CD4-positive, alpha-beta memory T cell (primary cell): ENCODE measurements at regions not wholly inside any gene's neighbourhood (a gene's known extent, or its start where the extent isn't known, plus 50 kb on each side); places are given as distances from the start of the nearest gene placed in this dataset.

Source experiments
- CTCF ChIA-PET: fragments of 350-600 bp; sonication (Branson Sonifier 250); formaldehyde crosslinking; loops from one replicate; lab custom pipeline; 2021; ENCODE audit warnings: inconsistent platforms; ENCODE audit not compliant: partially characterized antibody; lab: Charles Lee
- POLR2A ChIA-PET: fragments of 350-600 bp; sonication (Branson Sonifier 250); formaldehyde crosslinking; loops from one replicate; lab custom pipeline; 2021; ENCODE audit not compliant: partially characterized antibody; lab: Charles Lee
- DNase-seq, 5 donors: peaks; one replicate each; pipeline versions ENCODE4 v3.0.0 to v3.0.0-alpha.2; 2020 to 2022; ENCODE audit warnings: mixed read lengths in 1 of 5
- H3K27ac ChIP-seq: one replicate; pipeline ENCODE4 v1.7.0; 2013; ENCODE audit warnings: low read depth, low read length
- H3K27me3 ChIP-seq: 2 replicates; pipeline ENCODE4 v1.7.0; 2013; ENCODE audit warnings: mild to moderate bottlenecking, low read length, moderate library complexity; ENCODE audit not compliant: insufficient read depth
- H3K36me3 ChIP-seq: 2 replicates; pipeline ENCODE4 v1.7.0; 2013; ENCODE audit warnings: mild to moderate bottlenecking, low read length, moderate library complexity; ENCODE audit not compliant: insufficient read depth
- H3K4me1 ChIP-seq: 2 replicates; pipeline ENCODE4 v1.7.0; 2013; ENCODE audit warnings: mild to moderate bottlenecking, low read length, moderate library complexity; ENCODE audit not compliant: insufficient read depth
- H3K4me3 ChIP-seq, 2 donors: one replicate each; pipeline ENCODE4 v1.7.0; 2013; ENCODE audit warnings: low read length in 2 of 2, mild to moderate bottlenecking in 1 of 2
- H3K9me3 ChIP-seq, 2 donors: one replicate each; pipeline ENCODE4 v1.7.0; 2013; ENCODE audit warnings: low read length in 2 of 2, control low read depth in 1 of 2; ENCODE audit not compliant: control insufficient read depth in 1 of 2
- H3K27ac Mint-ChIP-seq, 7 donors: one replicate each; pipeline ENCODE4 v1.8.0; 2020 to 2021; ENCODE audit warnings: mixed read lengths in 7 of 7, mild to moderate bottlenecking in 6 of 7, inconsistent platforms in 3 of 7, moderate library complexity in 3 of 7
- H3K27me3 Mint-ChIP-seq, 2 donors: one replicate each; pipeline ENCODE4 v1.8.0; 2020 to 2021; ENCODE audit warnings: mixed read lengths in 2 of 2
- H3K36me3 Mint-ChIP-seq, 2 donors: one replicate each; pipeline ENCODE4 v1.8.0; 2020 to 2021; ENCODE audit warnings: mixed read lengths in 2 of 2, inconsistent platforms in 1 of 2, mild to moderate bottlenecking in 1 of 2
- H3K4me1 Mint-ChIP-seq, 4 donors: one replicate each; pipeline ENCODE4 v1.8.0; 2020 to 2021; ENCODE audit warnings: mixed read lengths in 4 of 4, mild to moderate bottlenecking in 1 of 4
- H3K4me3 Mint-ChIP-seq, 8 donors: one replicate each; pipeline ENCODE4 v1.8.0; 2020 to 2021; ENCODE audit warnings: mixed read lengths in 8 of 8, mild to moderate bottlenecking in 7 of 8, moderate library complexity in 6 of 8, inconsistent platforms in 3 of 8
- H3K9me3 Mint-ChIP-seq, 8 donors: one replicate each; pipeline ENCODE4 v1.8.0; 2020 to 2021; ENCODE audit warnings: mixed read lengths in 8 of 8, mild to moderate bottlenecking in 5 of 8, inconsistent platforms in 3 of 8, moderate library complexity in 1 of 8
- intact Hi-C: fragments of 100-400 bp; cut with micrococcal nuclease; formaldehyde crosslinking; loops from one replicate; pipeline ENCODE4 v1.15.1; 2023

GRCh38 chr6:19988555-19988954 lies 151.4 kb downstream of the ID4 start:
- H3K27ac Mint-ChIP-seq: no peak overlapping the region
- H3K27me3 Mint-ChIP-seq: peaks cover 1 to 2% of the 10 kb centered on the region in 2 donors
- no peaks in the 10 kb centered on the region for H3K36me3 Mint-ChIP-seq
- no peak overlapping the region for H3K27ac ChIP-seq
- intact Hi-C loops: no loop called here
- no peaks in the 10 kb centered on the region for H3K9me3 Mint-ChIP-seq
- H3K4me1 Mint-ChIP-seq: no peaks in the 10 kb centered on the region
- no peaks in the 10 kb centered on the region for H3K4me1 ChIP-seq
- H3K36me3 ChIP-seq: no peaks in the 10 kb centered on the region
- no peak for DNase-seq
- POLR2A ChIA-PET: no interaction called here
- no peaks in the 10 kb centered on the region for H3K27me3 ChIP-seq
- no peak overlapping the region for H3K4me3 ChIP-seq
- no peaks in the 10 kb centered on the region for H3K9me3 ChIP-seq
- no peak overlapping the region for H3K4me3 Mint-ChIP-seq
- CTCF ChIA-PET: no interaction called here

- Mint-ChIP-seq H3K4me3 (no peak overlapping the region), H3K27me3 (peaks cover 4 to 6% of the 10 kb centered on the region in 2 donors), H3K36me3 (no peaks in the 10 kb centered on the region), H3K9me3 (no peaks in the 10 kb centered on the region), H3K27ac (no peak overlapping the region), H3K4me1 (no peaks in the 10 kb centered on the region)
- no peak overlapping the region for H3K27ac ChIP-seq
- no peak for DNase-seq
- CTCF ChIA-PET: no interaction called here
- no peaks in the 10 kb centered on the region for H3K27me3 ChIP-seq
- H3K36me3 ChIP-seq: no peaks in the 10 kb centered on the region
- H3K9me3 ChIP-seq: no peaks in the 10 kb centered on the region
- intact Hi-C loops: no loop called here
- POLR2A ChIA-PET: no interaction called here
- no peaks in the 10 kb centered on the region for H3K4me1 ChIP-seq
- no peak overlapping the region for H3K4me3 ChIP-seq
Observed at GRCh38 chr6:19991176-19991575, 154.0 kb downstream of the ID4 start.

GRCh38 chr6:19994909-19995308 lies 157.7 kb downstream of the ID4 start:
- H3K36me3 Mint-ChIP-seq: no peaks in the 10 kb centered on the region
- H3K9me3 Mint-ChIP-seq: peaks cover 0 to 3% (median under 1%) of the 10 kb centered on the region in 8 donors
- CTCF ChIA-PET: interaction anchor here (0.9 kb wide), 1 partner anchor 13 kb away, joined by 5 read pairs; no protein-coding TSS in a partner anchor
- no peak for DNase-seq
- H3K4me3 ChIP-seq: no peak overlapping the region
- H3K9me3 ChIP-seq: no peaks in the 10 kb centered on the region
- peaks cover 0 to 1% (median 0%) of the 10 kb centered on the region in 4 donors for H3K4me1 Mint-ChIP-seq
- H3K27me3 ChIP-seq: no peaks in the 10 kb centered on the region
- H3K4me1 ChIP-seq: no peaks in the 10 kb centered on the region
- peak overlapping the region in 1 of 7 donors; percentile 50 for H3K27ac Mint-ChIP-seq
- peaks cover 4% of the 10 kb centered on the region in 2 donors for H3K27me3 Mint-ChIP-seq
- no peak overlapping the region for H3K27ac ChIP-seq
- POLR2A ChIA-PET: no interaction called here
- no peak overlapping the region for H3K4me3 Mint-ChIP-seq
- intact Hi-C loops: no loop called here
- H3K36me3 ChIP-seq: no peaks in the 10 kb centered on the region

GRCh38 chr6:19995575-19996257 lies 158.5 kb downstream of the ID4 start:
- intact Hi-C loops: no loop called here
- CTCF ChIA-PET: interaction anchor here (0.9 kb wide), 1 partner anchor 12 kb away, joined by 5 read pairs; no protein-coding TSS in a partner anchor
- H3K4me3 ChIP-seq: no peak overlapping the region
- H3K4me1 Mint-ChIP-seq: peaks cover 0 to 2% (median 0%) of the 10 kb centered on the region in 4 donors
- no peaks in the 10 kb centered on the region for H3K36me3 ChIP-seq
- no peak overlapping the region for H3K4me3 Mint-ChIP-seq
- no peak overlapping the region for H3K27ac ChIP-seq
- H3K36me3 Mint-ChIP-seq: no peaks in the 10 kb centered on the region
- POLR2A ChIA-PET: no interaction called here
- H3K9me3 Mint-ChIP-seq: peaks cover 0 to 4% (median 1%) of the 10 kb centered on the region in 8 donors
- no peaks in the 10 kb centered on the region for H3K4me1 ChIP-seq
- H3K27me3 Mint-ChIP-seq: peaks cover 4% of the 10 kb centered on the region in 2 donors
- DNase-seq: no peak
- H3K9me3 ChIP-seq: no peaks in the 10 kb centered on the region
- H3K27me3 ChIP-seq: no peaks in the 10 kb centered on the region
- H3K27ac Mint-ChIP-seq: no peak overlapping the region

- H3K9me3 Mint-ChIP-seq: peaks cover 0 to 4% (median 1%) of the 10 kb centered on the region in 8 donors
- no peaks in the 10 kb centered on the region for H3K4me1 ChIP-seq
- no peaks in the 10 kb centered on the region for H3K36me3 Mint-ChIP-seq
- ChIA-PET CTCF (no interaction called here), POLR2A (no interaction called here)
- no peak overlapping the region for H3K27ac Mint-ChIP-seq
- H3K4me3 Mint-ChIP-seq: no peak overlapping the region
- no peaks in the 10 kb centered on the region for H3K9me3 ChIP-seq
- H3K27me3 Mint-ChIP-seq: peaks cover 4% of the 10 kb centered on the region in 2 donors
- no peaks in the 10 kb centered on the region for H3K36me3 ChIP-seq
- intact Hi-C loops: no loop called here
- no peaks in the 10 kb centered on the region for H3K27me3 ChIP-seq
- no peak for DNase-seq
- peaks cover 0 to 2% (median 0%) of the 10 kb centered on the region in 4 donors for H3K4me1 Mint-ChIP-seq
- H3K4me3 ChIP-seq: no peak overlapping the region
- no peak overlapping the region for H3K27ac ChIP-seq
Observed at GRCh38 chr6:19997104-19997503, 159.9 kb downstream of the ID4 start.

GRCh38 chr6:19998541-19998940 lies 161.4 kb downstream of the ID4 start:
- no peak overlapping the region for H3K4me3 Mint-ChIP-seq
- H3K27me3 Mint-ChIP-seq: peaks cover 4% of the 10 kb centered on the region in 2 donors
- DNase-seq: no peak
- ChIA-PET CTCF (no interaction called here), POLR2A (no interaction called here)
- Histone ChIP-seq H3K27ac (no peak overlapping the region), H3K4me1 (no peaks in the 10 kb centered on the region), H3K36me3 (no peaks in the 10 kb centered on the region), H3K27me3 (no peaks in the 10 kb centered on the region), H3K9me3 (no peaks in the 10 kb centered on the region), H3K4me3 (no peak overlapping the region)
- intact Hi-C loops: no loop called here
- no peak overlapping the region for H3K27ac Mint-ChIP-seq
- peaks cover 0 to 2% (median 0%) of the 10 kb centered on the region in 4 donors for H3K4me1 Mint-ChIP-seq
- no peaks in the 10 kb centered on the region for H3K36me3 Mint-ChIP-seq
- H3K9me3 Mint-ChIP-seq: peaks cover 0 to 4% (median 1%) of the 10 kb centered on the region in 8 donors

GRCh38 chr6:19999319-20000191 lies 162.4 kb downstream of the ID4 start:
- Mint-ChIP-seq H3K4me1 (peaks cover 0 to 2% (median 0%) of the 10 kb centered on the region in 4 donors), H3K27me3 (peaks cover under 1 to 1% of the 10 kb centered on the region in 2 donors), H3K9me3 (peaks cover 0 to 4% (median 1%) of the 10 kb centered on the region in 8 donors), H3K27ac (no peak overlapping the region), H3K4me3 (no peak overlapping the region), H3K36me3 (no peaks in the 10 kb centered on the region)
- H3K27ac ChIP-seq: no peak overlapping the region
- intact Hi-C loops: no loop called here
- no peak overlapping the region for H3K4me3 ChIP-seq
- H3K27me3 ChIP-seq: no peaks in the 10 kb centered on the region
- no peak for DNase-seq
- no peaks in the 10 kb centered on the region for H3K36me3 ChIP-seq
- CTCF ChIA-PET: no interaction called here
- H3K4me1 ChIP-seq: no peaks in the 10 kb centered on the region
- H3K9me3 ChIP-seq: no peaks in the 10 kb centered on the region
- POLR2A ChIA-PET: no interaction called here
